ELR (cell line): ENCODE measurements at regions not wholly inside any gene's neighbourhood (a gene's known extent, or its start where the extent isn't known, plus 50 kb on each side); places are given as distances from the start of the nearest gene placed in this dataset.

Experiments
- DNase-seq: peaks from one replicate; pipeline ENCODE4 v3.0.0-alpha.2; 2015; ENCODE audit warnings: low read depth

DNA sequence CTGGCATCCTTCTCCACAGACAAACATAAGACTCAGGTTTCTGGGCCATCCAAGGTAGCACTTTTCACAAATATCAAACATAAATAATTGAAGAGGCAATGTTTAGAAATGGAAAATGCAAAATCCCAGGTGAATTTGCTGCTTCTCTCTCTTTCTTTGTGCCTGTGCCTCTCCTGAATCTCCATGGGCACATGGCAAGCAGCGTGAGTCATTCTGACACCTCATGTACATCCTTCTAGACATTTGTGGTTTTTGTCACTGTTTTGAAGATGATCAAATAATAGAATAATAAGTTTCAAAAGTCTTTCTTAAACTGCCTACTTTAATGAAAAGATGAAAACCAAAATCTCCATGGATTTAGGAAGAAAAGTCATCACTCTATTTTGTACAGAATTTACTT lies 60.3 kb upstream of the RAB11FIP2 start:
- peak; percentile 20 for DNase-seq

DNA sequence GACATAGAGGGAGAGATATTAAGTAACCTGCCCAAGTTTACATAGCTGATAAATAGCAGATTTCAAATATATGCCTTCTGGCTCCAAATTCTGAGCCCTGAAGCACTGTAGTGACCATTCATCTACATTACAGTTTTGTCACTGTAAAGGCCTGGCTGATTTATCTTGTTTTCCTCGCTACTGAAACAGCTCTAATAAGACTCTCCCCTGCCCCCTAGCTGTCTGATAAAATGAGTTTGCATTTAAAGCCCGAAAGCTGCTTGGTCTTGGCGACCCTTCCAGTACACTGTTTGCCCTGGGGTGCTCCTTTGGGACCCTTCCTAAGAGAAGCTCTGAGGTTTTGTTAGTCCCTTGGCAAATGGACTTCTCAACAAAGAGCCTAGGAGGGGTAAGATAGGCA lies 59.7 kb upstream of the RAB11FIP2 start:
- peak; percentile 45 for DNase-seq

DNA sequence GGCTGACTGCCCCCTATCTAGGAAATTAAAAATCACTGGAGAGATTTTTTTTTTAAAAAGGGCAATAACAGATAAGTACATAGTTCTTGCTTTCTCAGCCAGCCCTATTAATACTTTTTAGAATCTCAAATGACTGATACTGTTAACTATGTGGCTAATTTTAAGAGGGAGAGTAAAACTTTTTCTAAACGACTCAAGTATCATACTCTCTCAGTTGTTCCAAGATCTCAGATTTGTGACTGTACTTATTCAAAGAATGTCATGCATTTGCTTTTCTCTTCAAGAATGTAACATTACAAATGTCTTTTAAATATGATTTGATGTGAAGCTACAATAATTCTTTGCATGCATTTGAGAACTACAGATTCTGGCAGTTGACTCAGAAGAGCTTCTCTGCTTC lies 55.4 kb upstream of the RAB11FIP2 start:
- DNase-seq: no peak

GRCh38 chr10:118101501-118101900 lies 54.8 kb upstream of the RAB11FIP2 start:
- DNase-seq: peak; percentile 4
